LHCN-M2 (cell line): ENCODE measurements at regions not wholly inside any gene's neighbourhood (a gene's known extent, or its start where the extent isn't known, plus 50 kb on each side); places are given as distances from the start of the nearest gene placed in this dataset.
"Not testable (repeated sequence)": the region's sequence is repeated elsewhere in the genome, so short reads cannot be mapped to it uniquely, and the experiment has no call there.

ENCODE experiments used
- DNase-seq: peaks from one replicate; pipeline ENCODE4 v3.0.0-alpha.2; 2012; ENCODE audit warnings: low read depth

- no peak for DNase-seq
These were observed 264.7 kb upstream of the ZRANB2 start for GRCh38 chr1:71345491-71345890.

- DNase-seq: no peak
These were observed 263.0 kb upstream of the ZRANB2 start for GRCh38 chr1:71343686-71344416.

GRCh38 chr1:71339238-71339637 is 258.4 kb upstream of the ZRANB2 start:
- DNase-seq: peak; percentile 34

DNA sequence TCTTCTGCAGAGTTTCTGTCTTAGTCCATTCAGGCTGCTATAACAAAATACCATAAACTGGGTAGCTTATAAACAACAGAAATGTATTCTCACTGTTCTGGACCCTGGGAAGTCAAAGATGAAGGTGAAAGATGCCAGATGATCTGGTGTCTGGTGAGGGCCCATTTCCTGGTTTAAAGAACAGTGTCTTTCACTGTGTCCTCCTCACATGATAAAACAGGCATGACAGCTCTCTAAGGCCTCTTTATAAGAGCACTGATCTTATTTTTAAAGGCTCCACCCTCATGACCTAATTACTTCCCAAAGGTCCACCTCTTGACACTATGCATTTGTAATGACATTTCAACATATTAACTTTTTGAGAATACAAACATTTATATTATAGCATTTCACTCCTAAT is 250.2 kb upstream of the ZRANB2 start:
- no peak for DNase-seq

GRCh38 chr1:71324671-71325267 is 243.9 kb upstream of the ZRANB2 start:
- no peak for DNase-seq

GRCh38 chr1:71312545-71312944 is 231.7 kb upstream of the ZRANB2 start:
- DNase-seq: peak; percentile 39

- peak; percentile 52 for DNase-seq
These were observed 230.5 kb upstream of the ZRANB2 start for GRCh38 chr1:71311376-71311775.

GRCh38 chr1:71307451-71307850 is 226.6 kb upstream of the ZRANB2 start:
- peak; percentile 91 for DNase-seq

DNA sequence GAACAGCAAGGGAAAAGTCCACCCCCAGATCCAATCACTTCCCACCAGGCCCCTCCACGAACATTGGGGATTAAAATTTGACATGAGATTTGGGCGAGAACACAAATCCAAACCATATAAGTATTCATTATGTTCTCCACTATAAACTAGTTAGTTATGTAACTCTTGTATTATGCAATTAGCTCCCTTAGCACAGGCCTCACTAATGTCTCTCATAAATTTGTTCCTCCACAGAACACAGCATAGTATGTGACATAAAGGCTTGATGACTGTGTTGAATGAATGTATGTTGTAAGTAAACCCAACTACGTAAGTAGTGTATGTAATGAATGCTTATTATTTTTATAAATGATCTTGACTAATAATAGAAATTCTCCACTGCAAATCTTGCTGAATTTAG is 223.3 kb upstream of the ZRANB2 start:
- DNase-seq: no peak

- DNase-seq: peak; percentile 69
These were observed 222.8 kb upstream of the ZRANB2 start for GRCh38 chr1:71303617-71304041.

DNA sequence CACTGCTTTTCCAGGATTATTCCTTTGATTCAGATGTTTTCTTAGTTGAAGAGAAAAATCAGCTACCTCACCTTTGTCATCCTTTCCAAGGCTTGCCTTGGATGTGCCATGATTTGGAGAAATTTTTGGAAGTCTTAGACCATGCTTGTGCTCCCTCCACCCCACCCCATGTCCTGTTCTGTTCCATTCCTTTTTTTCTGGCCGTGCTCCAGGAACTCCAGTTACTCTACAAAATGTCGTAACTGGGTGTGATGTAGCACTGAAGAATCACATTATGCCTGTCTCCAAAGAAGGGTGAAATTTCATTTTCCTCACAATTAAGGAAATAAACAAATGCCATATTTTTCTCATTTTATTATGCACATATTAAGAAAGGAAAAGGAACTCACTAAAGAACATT is 217.8 kb upstream of the ZRANB2 start:
- peak; percentile 64 for DNase-seq

GRCh38 chr1:71296551-71297134 is 215.8 kb upstream of the ZRANB2 start:
- peak; percentile 62 for DNase-seq

DNA sequence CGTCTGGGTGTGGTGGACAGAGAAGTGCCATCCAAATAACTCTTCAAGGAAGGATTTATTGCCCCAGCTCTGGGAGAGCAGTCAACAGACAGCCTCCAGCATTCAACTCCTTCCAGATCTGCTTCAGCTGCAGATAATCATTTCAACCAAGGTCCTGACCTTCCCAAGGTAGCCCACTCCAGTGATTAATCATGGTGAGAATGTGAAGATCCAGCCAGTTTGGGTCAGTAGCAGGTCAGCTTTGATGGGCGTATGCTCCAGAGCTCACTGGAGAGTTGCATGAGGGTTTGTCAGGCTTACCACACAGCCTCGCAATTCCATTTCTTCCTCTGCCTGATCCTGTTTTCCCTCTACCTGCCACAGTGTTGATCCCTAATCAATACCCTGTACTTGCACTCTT is 214.5 kb upstream of the ZRANB2 start:
- DNase-seq: no peak

DNA sequence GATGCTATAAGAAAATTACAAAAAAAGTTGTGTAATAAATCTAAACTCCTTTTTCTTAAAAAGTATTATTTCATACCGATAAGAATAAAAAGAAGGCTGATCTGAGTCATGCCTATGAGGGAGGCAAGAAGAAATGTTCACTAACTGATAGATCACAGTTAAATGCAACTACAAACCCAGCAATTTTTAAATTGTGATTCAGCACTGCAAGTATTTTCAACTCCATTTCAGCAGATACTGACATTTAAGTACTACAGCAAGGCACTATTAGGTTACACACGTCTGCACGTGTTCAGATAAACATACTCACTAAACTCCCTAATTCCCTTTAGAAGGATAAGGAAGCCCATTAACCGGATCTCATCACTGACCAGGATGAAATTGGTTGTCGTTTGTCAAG is 213.3 kb upstream of the ZRANB2 start:
- peak; percentile 44 for DNase-seq

GRCh38 chr1:71292203-71292602 is 211.4 kb upstream of the ZRANB2 start:
- DNase-seq: no peak

DNA sequence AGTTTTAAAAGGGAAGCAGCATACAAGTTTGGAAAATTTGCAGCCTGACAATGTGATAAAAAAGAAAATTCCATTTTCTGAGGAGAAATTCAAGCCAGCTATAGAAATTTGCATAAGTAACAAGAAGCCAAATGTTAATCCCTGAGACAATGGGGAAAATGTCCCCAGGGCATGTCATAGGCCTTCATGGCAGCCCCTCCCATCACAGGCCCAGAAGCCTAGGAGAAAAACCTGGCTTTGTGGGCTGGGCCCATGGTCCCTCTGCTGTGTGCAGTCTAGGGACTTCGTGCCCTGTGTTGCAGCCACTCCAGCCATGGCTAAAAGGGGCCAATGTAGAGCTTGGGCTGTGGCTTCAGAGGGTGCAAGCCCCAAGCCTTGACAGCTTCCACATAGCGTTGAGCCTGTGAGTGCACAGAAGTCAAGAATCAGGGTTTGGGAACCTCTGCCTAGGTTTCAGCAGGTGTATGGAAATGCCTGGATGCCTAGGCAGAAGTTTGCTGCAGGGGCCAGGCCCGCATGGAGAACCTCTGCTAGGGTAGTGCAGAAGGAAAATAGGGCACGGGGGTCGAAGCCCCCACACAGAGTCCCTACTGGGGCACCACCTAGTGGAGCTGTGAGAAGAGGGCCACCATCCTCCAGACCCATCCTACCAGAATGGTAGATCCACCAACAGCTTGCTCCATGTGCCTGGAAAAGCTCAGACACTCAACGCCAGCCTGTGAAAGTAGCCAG is 209.8 kb upstream of the ZRANB2 start:
- not testable (repeated sequence) for DNase-seq

DNA sequence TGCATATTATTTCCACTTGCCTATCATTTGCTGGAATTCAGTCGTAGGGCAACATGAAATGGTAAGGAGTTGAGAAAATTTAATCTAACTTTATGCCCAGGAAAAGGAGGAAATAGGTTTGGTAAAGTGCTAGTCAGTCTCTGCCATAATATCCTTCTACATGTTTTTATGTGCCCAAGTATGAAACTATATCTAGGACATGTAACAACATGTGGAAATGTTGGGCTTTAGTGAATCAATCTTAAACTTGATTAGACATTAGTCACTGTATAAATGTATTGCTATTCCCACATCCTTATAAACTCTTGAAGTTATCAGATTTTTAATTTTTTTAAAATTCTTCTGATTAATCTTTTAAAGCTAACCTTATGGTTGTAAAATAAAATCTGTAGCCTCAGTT is 204.7 kb upstream of the ZRANB2 start:
- DNase-seq: no peak

DNA sequence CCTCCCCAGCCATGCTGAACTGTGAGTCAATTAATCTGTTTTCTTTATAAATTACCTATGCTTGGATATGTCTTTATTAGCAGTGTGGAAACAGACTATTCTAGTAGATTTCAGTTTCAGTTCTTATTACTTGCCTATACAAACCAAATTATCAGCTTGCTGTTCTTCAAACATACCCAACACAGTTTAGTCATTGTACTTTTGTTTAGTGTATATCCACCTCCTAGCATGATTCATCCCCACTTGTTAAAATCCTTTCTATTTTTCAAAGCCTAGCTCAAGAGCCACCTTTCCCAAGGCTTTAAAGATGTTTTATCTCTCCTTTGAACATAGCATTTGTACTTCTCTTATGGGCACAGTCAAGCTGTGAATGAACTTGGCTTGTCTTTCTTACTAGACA is 195.6 kb upstream of the ZRANB2 start:
- no peak for DNase-seq

GRCh38 chr1:71273334-71273733 is 192.5 kb upstream of the ZRANB2 start:
- DNase-seq: peak; percentile 77

DNA sequence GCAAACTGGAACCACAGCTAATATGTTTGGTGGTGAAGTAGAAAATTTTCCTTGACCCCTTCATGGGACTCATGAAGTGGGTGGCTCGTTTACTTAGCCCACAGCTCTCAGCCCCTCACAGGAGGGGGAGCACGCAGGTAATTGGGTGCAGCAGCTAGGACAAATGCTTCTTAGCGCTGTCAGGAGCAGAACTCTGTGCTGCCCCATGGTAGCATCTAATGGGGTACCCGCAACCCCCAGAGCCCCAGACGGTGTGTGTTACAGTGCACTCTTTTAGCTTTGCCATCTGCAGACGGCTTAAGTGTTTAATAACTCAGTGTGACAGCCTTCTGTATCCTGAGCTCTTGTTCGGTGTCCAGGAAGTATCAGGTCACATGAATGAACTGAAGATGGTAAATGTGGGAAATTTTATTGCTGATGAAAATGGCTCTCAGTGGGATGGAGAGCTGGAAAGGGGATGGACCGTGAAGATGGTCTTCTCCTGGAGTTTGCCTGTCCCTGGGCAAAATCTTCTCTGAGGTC is 189.6 kb upstream of the ZRANB2 start:
- no peak for DNase-seq

DNA sequence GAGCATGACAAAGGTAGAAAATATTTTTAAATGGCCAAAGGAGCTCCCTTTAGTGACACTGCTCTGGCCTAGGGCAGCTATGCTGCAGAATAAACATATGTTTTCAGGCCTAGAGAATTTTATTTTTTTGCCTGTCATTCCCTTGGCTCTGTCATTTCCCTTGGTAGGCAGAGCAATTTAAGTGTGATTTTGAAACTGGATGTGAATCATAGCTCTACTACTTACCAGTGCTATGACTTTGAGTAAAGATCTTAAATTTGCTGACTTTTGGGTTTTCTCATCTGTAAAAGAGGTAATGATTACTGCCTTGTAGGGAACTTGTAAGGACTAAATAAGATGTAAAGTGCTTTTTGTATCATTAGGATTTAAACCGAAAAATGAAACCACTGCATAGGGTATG is 189.0 kb upstream of the ZRANB2 start:
- DNase-seq: peak; percentile 18

GRCh38 chr1:71269179-71269578 is 188.3 kb upstream of the ZRANB2 start:
- DNase-seq: no peak
